ENCODE measurements at regions not wholly inside any gene's neighbourhood (a gene's known extent, or its start where the extent isn't known, plus 50 kb on each side); places are given as distances from the start of the nearest gene placed in this dataset.

DNA sequence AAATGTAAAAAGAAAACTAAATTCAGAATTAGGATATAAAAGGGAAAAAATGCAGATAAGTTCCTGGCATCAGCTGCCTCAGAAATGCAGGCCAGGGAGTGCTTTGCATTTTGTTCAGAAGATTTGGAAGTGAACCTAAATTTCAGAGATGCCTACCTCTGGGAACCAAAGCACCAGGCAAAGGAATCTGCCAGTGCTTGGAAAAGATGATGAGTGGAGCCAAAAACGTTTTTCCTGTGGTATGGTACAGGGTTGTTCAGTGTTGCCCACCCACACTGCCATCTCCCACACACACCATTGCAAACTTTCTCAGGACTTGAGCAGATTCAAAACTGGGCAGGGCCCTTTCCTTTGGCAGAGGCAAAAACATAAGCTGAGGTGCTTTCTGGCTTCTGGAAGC, 349.5 kb downstream of the TGFB2 start:
- POLR2A ChIA-PET (ENCODE audit: partially characterized antibody), result no interaction called here
- TF ChIP-seq SIX5 (IDR thresholded peaks at IDR 0.05; ENCODE audit: low read depth, low read length), result no peak
- TF ChIP-seq CHD1 (IDR thresholded peaks at IDR 0.05; ENCODE audit: low read depth, low read length), result no peak
- TF ChIP-seq POU5F1 (IDR thresholded peaks at IDR 0.05; ENCODE audit: low read depth, low read length), result no peak
- TF ChIP-seq KDM4A (IDR thresholded peaks at IDR 0.05; ENCODE audit: low read depth, low read length, severe bottlenecking), result no peak
- TF ChIP-seq RNF2 (IDR thresholded peaks at IDR 0.05; ENCODE audit: borderline replicate concordance, low read depth, low read length, missing control alignments, poor library complexity, severe bottlenecking), result no peak
- TF ChIP-seq HDAC6 (IDR thresholded peaks at IDR 0.05; ENCODE audit: low read depth, low read length), result no peak
- no peak for TF ChIP-seq GABPA (IDR thresholded peaks at IDR 0.05; ENCODE audit: borderline replicate concordance, insufficient read depth, low read length)
- no peak for TF ChIP-seq EGR1 (IDR thresholded peaks at IDR 0.05; ENCODE audit: borderline replicate concordance, low read depth, low read length)
- no peak for TF ChIP-seq SRF (IDR thresholded peaks at IDR 0.05; ENCODE audit: low read depth, low read length)
- TF ChIP-seq TAF7 (optimal IDR thresholded peaks at IDR 0.05; ENCODE audit: borderline replicate concordance, low read depth, low read length), result no peak
- TF ChIP-seq, protein P1, sequence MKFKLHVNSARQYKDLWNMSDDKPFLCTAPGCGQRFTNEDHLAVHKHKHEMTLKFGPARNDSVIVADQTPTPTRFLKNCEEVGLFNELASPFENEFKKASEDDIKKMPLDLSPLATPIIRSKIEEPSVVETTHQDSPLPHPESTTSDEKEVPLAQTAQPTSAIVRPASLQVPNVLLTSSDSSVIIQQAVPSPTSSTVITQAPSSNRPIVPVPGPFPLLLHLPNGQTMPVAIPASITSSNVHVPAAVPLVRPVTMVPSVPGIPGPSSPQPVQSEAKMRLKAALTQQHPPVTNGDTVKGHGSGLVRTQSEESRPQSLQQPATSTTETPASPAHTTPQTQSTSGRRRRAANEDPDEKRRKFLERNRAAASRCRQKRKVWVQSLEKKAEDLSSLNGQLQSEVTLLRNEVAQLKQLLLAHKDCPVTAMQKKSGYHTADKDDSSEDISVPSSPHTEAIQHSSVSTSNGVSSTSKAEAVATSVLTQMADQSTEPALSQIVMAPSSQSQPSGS (IDR thresholded peaks at IDR 0.05; ENCODE audit: low read length), result no peak

More for the DNA sequence above, 349.5 kb downstream of the TGFB2 start:
- H3K79me1 ChIP-seq (ENCODE audit: low read depth, low read length), result no peaks in the 10 kb centered on the region
- DNase-seq (ENCODE audit: low read depth in 1 of 2, low spot score in 2 of 2), result no peak
- H2AFZ ChIP-seq (ENCODE audit: low read length), result peak overlapping the region; percentile 70; the same call in 1 of the 2 replicates
- no peaks in the 10 kb centered on the region; a peak in 1 of 7 replicates for H3K27me3 ChIP-seq (replicated peaks in 1 of 4; ENCODE audit: control insufficient read depth in 3 of 4, extremely low read depth in 1 of 4, insufficient read depth in 3 of 4, low read length in 3 of 4)
- no peak overlapping the region for H3K18ac ChIP-seq (ENCODE audit: extremely low read depth, low read length)
- no peak overlapping the region for H3K23ac ChIP-seq (ENCODE audit: insufficient read length)
- H3K27ac ChIP-seq (ENCODE audit: low read depth, low read length), result no peak overlapping the region
- no peak for FAIRE-seq
- H3K14ac ChIP-seq (ENCODE audit: insufficient read length), result no peak overlapping the region
- H4K91ac ChIP-seq (replicated peaks; ENCODE audit: insufficient read length, low read length), result no peak overlapping the region
- H2BK5ac ChIP-seq (ENCODE audit: low read depth, low read length), result no peak overlapping the region
- 20% methylated on average over 1 of the region's 1 CpG; no CpG with 5 or more reads in 1 of the 2 experiments for WGBS, 2 experiments (ENCODE audit: extremely low coverage in 1 of 2, insufficient coverage in 1 of 2, insufficient read length in 1 of 2, insufficient replicate concordance in 2 of 2, low coverage in 1 of 2, low lambda C conversion rate in 2 of 2, missing lambda C conversion rate in 1 of 2)
- no peaks in the 10 kb centered on the region for H3K36me3 ChIP-seq (ENCODE audit: control insufficient read depth in 2 of 4, insufficient read depth in 4 of 4, low read length in 3 of 4)
- no peak overlapping the region for H3K9ac ChIP-seq (replicated peaks in 1 of 4; ENCODE audit: extremely low read depth in 1 of 4, low read depth in 3 of 4, low read length in 3 of 4)
- no peak overlapping the region for H3K4me3 ChIP-seq (ENCODE audit: extremely low read depth in 1 of 4, insufficient read depth in 2 of 4, low read depth in 3 of 4, low read length in 4 of 4)
- H3K79me2 ChIP-seq (ENCODE audit: control insufficient read depth in 1 of 2, insufficient read depth in 2 of 2, low read length in 2 of 2), result no peaks in the 10 kb centered on the region
- H2AK5ac ChIP-seq (ENCODE audit: low read depth, low read length), result no peak overlapping the region
- CTCF ChIA-PET (ENCODE audit: partially characterized antibody), result no interaction called here
- H3K4ac ChIP-seq (replicated peaks; ENCODE audit: insufficient read length, low read depth, low read length), result no peak overlapping the region
- H4K8ac ChIP-seq (ENCODE audit: extremely low read depth, insufficient read depth, low read length), result no peak overlapping the region
- H2BK20ac ChIP-seq (ENCODE audit: low read length), result no peak overlapping the region
- no peak overlapping the region for H2BK15ac ChIP-seq (ENCODE audit: low read length)
- H2BK12ac ChIP-seq (ENCODE audit: low read depth, low read length), result no peak overlapping the region
- H3K56ac ChIP-seq (replicated peaks; ENCODE audit: insufficient read length, low read depth, low read length), result no peak overlapping the region
- no peaks in the 10 kb centered on the region for H4K20me1 ChIP-seq (replicated peaks in 1 of 2; ENCODE audit: control insufficient read depth in 1 of 2, insufficient read depth in 2 of 2, low read length in 2 of 2)
- H4K5ac ChIP-seq (ENCODE audit: insufficient read length, low read depth, low read length), result no peak overlapping the region
- no peak overlapping the region for H3K4me2 ChIP-seq (ENCODE audit: insufficient read depth in 1 of 2, low read depth in 2 of 2, low read length in 2 of 2)
- no peaks in the 10 kb centered on the region for H3K23me2 ChIP-seq (ENCODE audit: low read depth, low read length)
- H3K9me3 ChIP-seq (ENCODE audit: insufficient read depth in 2 of 2, low read depth in 1 of 2, low read length in 1 of 2), result no peaks in the 10 kb centered on the region
- peaks cover 0 to 3% (median 2%) of the 10 kb centered on the region in 4 experiments; a peak in 3 of 7 replicates for H3K4me1 ChIP-seq (replicated peaks in 1 of 4; ENCODE audit: control insufficient read depth in 3 of 4, insufficient read depth in 4 of 4, low read length in 3 of 4)
- H2BK120ac ChIP-seq (replicated peaks; ENCODE audit: low read depth, low read length), result no peak overlapping the region
